Hepatocyte (in vitro differentiated cells): ENCODE measurements at regions not wholly inside any gene's neighbourhood (a gene's known extent, or its start where the extent isn't known, plus 50 kb on each side); places are given as distances from the start of the nearest gene placed in this dataset.

Source experiments
- DNase-seq: peaks from one replicate; pipeline ENCODE4 v3.0.0-alpha.2; 2016; ENCODE audit warnings: low spot score
- H2AFZ ChIP-seq: fragments of 200-600 bp; sonication (generic); 2 replicates; pipeline ENCODE4 v1.6.0; 2016; ENCODE audit warnings: antibody characterized with exemption, mild to moderate bottlenecking
- H3K27ac ChIP-seq: fragments of 200-600 bp; sonication (generic); 2 replicates; pipeline ENCODE4 v1.5.1; 2016; ENCODE audit warnings: mild to moderate bottlenecking
- H3K27me3 ChIP-seq: fragments of 200-600 bp; sonication (generic); 2 replicates; pipeline ENCODE4 v1.6.1; 2016
- H3K36me3 ChIP-seq: fragments of 200-600 bp; sonication (generic); replicated peaks from 2 replicates; pipeline ENCODE4 v1.5.1; 2016; ENCODE audit warnings: low read depth; ENCODE audit not compliant: insufficient read depth
- H3K4me1 ChIP-seq: fragments of 200-600 bp; sonication (generic); 2 replicates; pipeline ENCODE4 v1.5.1; 2016; ENCODE audit warnings: mild to moderate bottlenecking, moderate library complexity; ENCODE audit not compliant: insufficient read depth
- H3K4me2 ChIP-seq: fragments of 200-600 bp; sonication (generic); 2 replicates; pipeline ENCODE4 v1.6.0; 2016
- H3K4me3 ChIP-seq: fragments of 200-600 bp; sonication (generic); 2 replicates; pipeline ENCODE4 v1.5.1; 2016; ENCODE audit warnings: mild to moderate bottlenecking
- H3K79me2 ChIP-seq: fragments of 200-600 bp; sonication (generic); 2 replicates; pipeline ENCODE4 v1.6.0; 2017; ENCODE audit warnings: mild to moderate bottlenecking
- H3K9me2 ChIP-seq: fragments of 200-600 bp; sonication (generic); replicated peaks from 2 replicates; pipeline ENCODE4 v1.6.0; 2017; ENCODE audit warnings: mild to moderate bottlenecking; ENCODE audit not compliant: insufficient read depth
- H3K9me3 ChIP-seq: fragments of 200-600 bp; sonication (generic); 2 replicates; pipeline ENCODE4 v1.5.1; 2016; ENCODE audit warnings: low read depth, mild to moderate bottlenecking
- H4K20me1 ChIP-seq: fragments of 200-600 bp; sonication (generic); 2 replicates; pipeline ENCODE4 v1.6.0; 2016; ENCODE audit warnings: mild to moderate bottlenecking; ENCODE audit not compliant: insufficient read depth, poor library complexity, severe bottlenecking
- EZH2 ChIP-seq: fragments of 200-600 bp; sonication (generic); IDR thresholded peaks from 2 replicates; pipeline ENCODE4 v1.6.1; 2016; ENCODE audit warnings: antibody characterized with exemption, mild to moderate bottlenecking, borderline replicate concordance
- EZH2phosphoT487 ChIP-seq: fragments of 200-600 bp; sonication (generic); IDR thresholded peaks from one replicate; pipeline ENCODE4 v1.6.1; 2018; ENCODE audit warnings: antibody characterized with exemption, mild to moderate bottlenecking, low read depth, moderate library complexity; ENCODE audit not compliant: unreplicated experiment, severe bottlenecking
- WGBS: methylation state at CpG from one replicate; pipeline ENCODE4 v1.1.6; 2016; ENCODE audit warnings: low lambda C conversion rate; ENCODE audit errors: missing lambda C conversion rate; 5-methylcytosine and 5-hydroxymethylcytosine counted together
- TF ChIP-seq, protein P1 (sequence below): fragments of 200-600 bp; sonication (generic); IDR thresholded peaks from 2 replicates; pipeline ENCODE4 v1.5.1; 2016; ENCODE audit warnings: antibody characterized with exemption, mild to moderate bottlenecking; ENCODE audit not compliant: poor library complexity

DNA sequence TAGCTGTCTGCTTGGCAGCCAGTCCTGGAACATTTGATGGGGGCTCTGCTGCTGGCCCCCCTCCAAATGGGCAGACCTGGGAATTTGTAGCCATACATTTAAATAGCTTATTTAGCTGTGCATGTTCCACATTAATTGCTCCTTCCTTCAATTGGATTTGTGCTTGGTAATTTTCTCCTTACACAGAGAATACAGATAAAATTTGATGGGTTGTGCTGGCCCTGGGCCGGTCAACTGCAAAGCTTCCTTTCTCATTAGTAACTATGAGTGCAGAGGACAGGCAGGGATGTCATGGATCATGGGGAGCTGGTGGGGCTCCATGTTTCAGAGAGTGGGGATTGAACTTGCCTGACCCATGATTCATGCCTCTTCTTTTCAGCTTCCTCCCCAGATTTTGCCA is 201.5 kb upstream of the GHITM start:
- Histone ChIP-seq H4K20me1 (no peaks in the 10 kb centered on the region), H3K36me3 (no peaks in the 10 kb centered on the region), H2AFZ (no peak overlapping the region), H3K4me2 (no peak overlapping the region), H3K79me2 (no peaks in the 10 kb centered on the region), H3K9me2 (no peaks in the 10 kb centered on the region), H3K4me3 (no peak overlapping the region), H3K4me1 (no peaks in the 10 kb centered on the region), H3K27me3 (peaks cover 3% of the 10 kb centered on the region), H3K27ac (no peak overlapping the region), H3K9me3 (no peaks in the 10 kb centered on the region)
- no peak for TF ChIP-seq EZH2
- TF ChIP-seq, protein P1, sequence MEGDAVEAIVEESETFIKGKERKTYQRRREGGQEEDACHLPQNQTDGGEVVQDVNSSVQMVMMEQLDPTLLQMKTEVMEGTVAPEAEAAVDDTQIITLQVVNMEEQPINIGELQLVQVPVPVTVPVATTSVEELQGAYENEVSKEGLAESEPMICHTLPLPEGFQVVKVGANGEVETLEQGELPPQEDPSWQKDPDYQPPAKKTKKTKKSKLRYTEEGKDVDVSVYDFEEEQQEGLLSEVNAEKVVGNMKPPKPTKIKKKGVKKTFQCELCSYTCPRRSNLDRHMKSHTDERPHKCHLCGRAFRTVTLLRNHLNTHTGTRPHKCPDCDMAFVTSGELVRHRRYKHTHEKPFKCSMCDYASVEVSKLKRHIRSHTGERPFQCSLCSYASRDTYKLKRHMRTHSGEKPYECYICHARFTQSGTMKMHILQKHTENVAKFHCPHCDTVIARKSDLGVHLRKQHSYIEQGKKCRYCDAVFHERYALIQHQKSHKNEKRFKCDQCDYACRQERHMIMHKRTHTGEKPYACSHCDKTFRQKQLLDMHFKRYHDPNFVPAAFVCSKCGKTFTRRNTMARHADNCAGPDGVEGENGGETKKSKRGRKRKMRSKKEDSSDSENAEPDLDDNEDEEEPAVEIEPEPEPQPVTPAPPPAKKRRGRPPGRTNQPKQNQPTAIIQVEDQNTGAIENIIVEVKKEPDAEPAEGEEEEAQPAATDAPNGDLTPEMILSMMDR = no peak
- WGBS = 100% methylated on average over 1 of the region's 1 CpG
- DNase-seq = no peak

DNA sequence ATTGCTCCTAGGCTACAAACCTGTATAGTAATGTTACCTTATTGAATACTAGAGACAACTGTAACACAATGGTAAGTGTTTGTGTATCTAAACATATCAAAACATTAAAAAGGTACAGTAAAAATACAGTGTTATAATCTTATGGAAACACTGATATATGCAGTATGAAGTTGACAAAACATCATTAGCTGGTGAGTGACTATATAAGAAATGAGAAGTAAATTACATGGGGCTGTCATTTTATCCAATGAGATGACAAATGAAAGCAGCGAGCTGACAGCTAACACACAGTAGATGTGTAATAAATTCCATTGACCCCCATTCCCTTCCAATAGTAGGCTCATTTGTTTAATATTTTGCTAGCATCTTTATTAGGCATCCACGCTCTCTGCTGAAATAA is 198.1 kb upstream of the GHITM start:
- no peaks in the 10 kb centered on the region for H3K36me3 ChIP-seq
- H3K9me2 ChIP-seq = no peaks in the 10 kb centered on the region
- H3K4me1 ChIP-seq = no peaks in the 10 kb centered on the region
- DNase-seq = no peak
- no peak overlapping the region for H3K4me3 ChIP-seq
- H4K20me1 ChIP-seq = no peaks in the 10 kb centered on the region
- no peak overlapping the region for H3K4me2 ChIP-seq
- no peak overlapping the region for H3K27ac ChIP-seq
- 90% methylated on average over 2 of the region's 2 CpGs for WGBS
- no peak for TF ChIP-seq EZH2
- no peak for TF ChIP-seq EZH2phosphoT487
- no peaks in the 10 kb centered on the region for H3K27me3 ChIP-seq
- no peaks in the 10 kb centered on the region for H3K9me3 ChIP-seq
- H2AFZ ChIP-seq = no peak overlapping the region
- H3K79me2 ChIP-seq = no peaks in the 10 kb centered on the region

DNA sequence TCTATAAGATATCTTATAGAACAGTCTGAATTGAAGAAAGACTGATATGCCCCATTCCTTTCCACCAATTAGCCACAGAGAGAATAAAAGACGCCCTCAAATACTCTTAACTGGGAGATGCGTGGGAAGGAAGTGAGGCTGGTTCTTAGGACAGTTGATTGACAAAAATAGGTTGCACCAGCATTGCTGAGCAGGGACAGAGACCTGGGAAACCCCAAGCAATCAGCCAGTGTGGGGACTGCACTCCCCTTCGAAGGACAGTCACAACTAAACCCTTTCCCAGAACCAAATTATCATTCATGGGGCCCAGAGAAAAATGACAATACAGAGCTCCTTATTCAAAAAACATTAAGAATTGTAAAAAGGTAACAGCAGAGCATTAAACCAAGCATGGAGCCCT is 196.9 kb upstream of the GHITM start:
- Histone ChIP-seq H3K4me2 (no peak overlapping the region), H3K9me2 (no peaks in the 10 kb centered on the region), H2AFZ (no peak overlapping the region), H3K4me1 (no peaks in the 10 kb centered on the region), H3K27me3 (no peaks in the 10 kb centered on the region), H3K4me3 (no peak overlapping the region), H3K9me3 (no peaks in the 10 kb centered on the region), H3K27ac (no peak overlapping the region), H4K20me1 (no peaks in the 10 kb centered on the region), H3K79me2 (no peaks in the 10 kb centered on the region), H3K36me3 (no peaks in the 10 kb centered on the region)
- TF ChIP-seq EZH2 = no peak
- TF ChIP-seq, protein P1 = no peak
- TF ChIP-seq EZH2phosphoT487 = no peak
- WGBS = 87% methylated on average over 3 of the region's 3 CpGs
- DNase-seq = no peak

DNA sequence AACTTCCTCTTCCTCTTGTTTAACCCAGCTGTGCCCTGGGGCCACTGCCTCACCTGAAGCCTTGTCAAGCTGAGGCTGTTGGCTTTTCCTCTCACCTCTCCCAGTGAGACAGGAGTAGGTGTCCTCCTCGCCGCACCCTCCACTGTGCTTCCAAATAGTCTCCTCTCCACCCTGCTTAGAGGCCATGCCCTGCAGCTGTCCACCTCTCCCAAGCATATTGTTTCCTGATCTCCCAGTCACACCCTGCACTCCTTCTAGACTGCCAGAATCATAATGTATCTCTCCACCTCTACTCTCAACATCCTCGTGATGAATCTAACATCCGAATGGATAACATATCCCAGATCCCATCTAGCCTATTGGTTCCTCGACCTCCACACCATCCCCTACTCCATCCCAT is 196.3 kb upstream of the GHITM start:
- Histone ChIP-seq H3K4me2 (no peak overlapping the region), H3K79me2 (no peaks in the 10 kb centered on the region), H4K20me1 (no peaks in the 10 kb centered on the region), H3K4me3 (no peak overlapping the region), H3K9me3 (no peaks in the 10 kb centered on the region), H3K27me3 (no peaks in the 10 kb centered on the region), H3K36me3 (no peaks in the 10 kb centered on the region), H3K4me1 (no peaks in the 10 kb centered on the region), H3K27ac (no peak overlapping the region), H2AFZ (no peak overlapping the region), H3K9me2 (no peaks in the 10 kb centered on the region)
- TF ChIP-seq EZH2phosphoT487 (no peak), EZH2 (no peak)
- TF ChIP-seq, protein P1 = no peak
- 86% methylated on average over 5 of the region's 5 CpGs for WGBS
- DNase-seq = no peak
